A549 (cell line): ENCODE measurements at regions not wholly inside any gene's neighbourhood (a gene's known extent, or its start where the extent isn't known, plus 50 kb on each side); places are given as distances from the start of the nearest gene placed in this dataset.

Experiments used
- CEBPB ChIP-seq, 2 experiments: fragments of >200 bp in 1 of 2; sonication (Bioruptor Twin) in 1 of 2; formaldehyde crosslinking in 1 of 2; IDR thresholded peaks; 2 replicates each; pipeline ENCODE4 v1.6.1; 2012 to 2016
- CHD2 ChIP-seq: fragments of 150-350 bp; IDR thresholded peaks from 2 replicates; pipeline ENCODE4 v1.6.1; 2014; ENCODE audit warnings: low read length; ENCODE audit not compliant: partially characterized antibody
- EP300 ChIP-seq, 2 experiments: fragments of >200 bp; sonication (Bioruptor Twin); formaldehyde crosslinking; IDR thresholded peaks; 2 replicates in 1 of 2; 3 replicates in 1 of 2; pipeline ENCODE4 v1.6.1; 2016 to 2017
- HEYL ChIP-seq: fragments of 250-450 bp; sonication (Bioruptor Pico); IDR thresholded peaks from 2 replicates; pipeline ENCODE4 v1.8.0; 2021; ENCODE audit warnings: mild to moderate bottlenecking, moderate library complexity
- JUN ChIP-seq, 2 experiments: fragments of >200 bp; sonication (Bioruptor Twin); formaldehyde crosslinking; IDR thresholded peaks; 2 replicates in 1 of 2; 3 replicates in 1 of 2; pipeline ENCODE4 v1.6.1; 2016 to 2017
- POLR2A ChIP-seq: IDR thresholded peaks from 2 replicates; pipeline ENCODE4 v1.6.1; 2012; ENCODE audit warnings: mild to moderate bottlenecking, low read length
- RFX5 ChIP-seq: fragments of 450-650 bp; IDR thresholded peaks from 2 replicates; pipeline ENCODE4 v1.7.1; 2014; ENCODE audit warnings: antibody characterized with exemption, mild to moderate bottlenecking, moderate library complexity
- RNF2 ChIP-seq: fragments of 200-600 bp; sonication (generic); IDR thresholded peaks from 2 replicates; pipeline ENCODE4 v1.6.1; 2016; ENCODE audit warnings: low read depth, mild to moderate bottlenecking, antibody characterized with exemption, moderate library complexity, borderline replicate concordance
- SREBF2 ChIP-seq: fragments of 450-650 bp; IDR thresholded peaks from 2 replicates; pipeline ENCODE4 v1.6.1; 2014; ENCODE audit warnings: mild to moderate bottlenecking, moderate library complexity
- TP53 ChIP-seq: fragments of 250-450 bp; sonication (Bioruptor Pico); IDR thresholded peaks from 2 replicates; pipeline ENCODE4 v1.5.0; 2021; ENCODE audit warnings: mild to moderate bottlenecking, moderate library complexity
- TF ChIP-seq, protein P1 (sequence below): fragments of >200 bp; sonication (Bioruptor Twin); formaldehyde crosslinking; IDR thresholded peaks from 3 replicates; pipeline ENCODE4 v1.5.1; 2016
- TF ChIP-seq, protein P2 (sequence below): fragments of 450-650 bp; IDR thresholded peaks from 2 replicates; pipeline ENCODE4 v1.6.1; 2014; ENCODE audit warnings: antibody characterized with exemption
- TF ChIP-seq, protein P3 (sequence below): fragments of 200-600 bp; sonication (generic); IDR thresholded peaks from 2 replicates; pipeline ENCODE4 v1.6.1; 2016; ENCODE audit warnings: antibody characterized with exemption, mild to moderate bottlenecking, moderate library complexity
- TF ChIP-seq, protein P4 (sequence below): IDR thresholded peaks from 2 replicates; pipeline ENCODE4 v1.6.1; 2012

GRCh38 chr3:191884132-191884531, 423.2 kb downstream of the PYDC2 start:
- TF ChIP-seq, protein P1, sequence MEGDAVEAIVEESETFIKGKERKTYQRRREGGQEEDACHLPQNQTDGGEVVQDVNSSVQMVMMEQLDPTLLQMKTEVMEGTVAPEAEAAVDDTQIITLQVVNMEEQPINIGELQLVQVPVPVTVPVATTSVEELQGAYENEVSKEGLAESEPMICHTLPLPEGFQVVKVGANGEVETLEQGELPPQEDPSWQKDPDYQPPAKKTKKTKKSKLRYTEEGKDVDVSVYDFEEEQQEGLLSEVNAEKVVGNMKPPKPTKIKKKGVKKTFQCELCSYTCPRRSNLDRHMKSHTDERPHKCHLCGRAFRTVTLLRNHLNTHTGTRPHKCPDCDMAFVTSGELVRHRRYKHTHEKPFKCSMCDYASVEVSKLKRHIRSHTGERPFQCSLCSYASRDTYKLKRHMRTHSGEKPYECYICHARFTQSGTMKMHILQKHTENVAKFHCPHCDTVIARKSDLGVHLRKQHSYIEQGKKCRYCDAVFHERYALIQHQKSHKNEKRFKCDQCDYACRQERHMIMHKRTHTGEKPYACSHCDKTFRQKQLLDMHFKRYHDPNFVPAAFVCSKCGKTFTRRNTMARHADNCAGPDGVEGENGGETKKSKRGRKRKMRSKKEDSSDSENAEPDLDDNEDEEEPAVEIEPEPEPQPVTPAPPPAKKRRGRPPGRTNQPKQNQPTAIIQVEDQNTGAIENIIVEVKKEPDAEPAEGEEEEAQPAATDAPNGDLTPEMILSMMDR = no peak
- TF ChIP-seq POLR2A = no peak
- TF ChIP-seq EP300 (IDR thresholded peaks at IDR 0.05) = no peak
- TF ChIP-seq, protein P2, sequence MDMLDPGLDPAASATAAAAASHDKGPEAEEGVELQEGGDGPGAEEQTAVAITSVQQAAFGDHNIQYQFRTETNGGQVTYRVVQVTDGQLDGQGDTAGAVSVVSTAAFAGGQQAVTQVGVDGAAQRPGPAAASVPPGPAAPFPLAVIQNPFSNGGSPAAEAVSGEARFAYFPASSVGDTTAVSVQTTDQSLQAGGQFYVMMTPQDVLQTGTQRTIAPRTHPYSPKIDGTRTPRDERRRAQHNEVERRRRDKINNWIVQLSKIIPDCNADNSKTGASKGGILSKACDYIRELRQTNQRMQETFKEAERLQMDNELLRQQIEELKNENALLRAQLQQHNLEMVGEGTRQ = no peak
- TF ChIP-seq HEYL (CRISPR knock-in tag) = no peak
- TF ChIP-seq SREBF2 = no peak
- TF ChIP-seq RFX5 = no peak
- no peak for TF ChIP-seq RNF2
- no peak for TF ChIP-seq TP53 (CRISPR knock-in tag)
- TF ChIP-seq CEBPB (IDR thresholded peaks at IDR 0.05) = no peak
- TF ChIP-seq, protein P3, sequence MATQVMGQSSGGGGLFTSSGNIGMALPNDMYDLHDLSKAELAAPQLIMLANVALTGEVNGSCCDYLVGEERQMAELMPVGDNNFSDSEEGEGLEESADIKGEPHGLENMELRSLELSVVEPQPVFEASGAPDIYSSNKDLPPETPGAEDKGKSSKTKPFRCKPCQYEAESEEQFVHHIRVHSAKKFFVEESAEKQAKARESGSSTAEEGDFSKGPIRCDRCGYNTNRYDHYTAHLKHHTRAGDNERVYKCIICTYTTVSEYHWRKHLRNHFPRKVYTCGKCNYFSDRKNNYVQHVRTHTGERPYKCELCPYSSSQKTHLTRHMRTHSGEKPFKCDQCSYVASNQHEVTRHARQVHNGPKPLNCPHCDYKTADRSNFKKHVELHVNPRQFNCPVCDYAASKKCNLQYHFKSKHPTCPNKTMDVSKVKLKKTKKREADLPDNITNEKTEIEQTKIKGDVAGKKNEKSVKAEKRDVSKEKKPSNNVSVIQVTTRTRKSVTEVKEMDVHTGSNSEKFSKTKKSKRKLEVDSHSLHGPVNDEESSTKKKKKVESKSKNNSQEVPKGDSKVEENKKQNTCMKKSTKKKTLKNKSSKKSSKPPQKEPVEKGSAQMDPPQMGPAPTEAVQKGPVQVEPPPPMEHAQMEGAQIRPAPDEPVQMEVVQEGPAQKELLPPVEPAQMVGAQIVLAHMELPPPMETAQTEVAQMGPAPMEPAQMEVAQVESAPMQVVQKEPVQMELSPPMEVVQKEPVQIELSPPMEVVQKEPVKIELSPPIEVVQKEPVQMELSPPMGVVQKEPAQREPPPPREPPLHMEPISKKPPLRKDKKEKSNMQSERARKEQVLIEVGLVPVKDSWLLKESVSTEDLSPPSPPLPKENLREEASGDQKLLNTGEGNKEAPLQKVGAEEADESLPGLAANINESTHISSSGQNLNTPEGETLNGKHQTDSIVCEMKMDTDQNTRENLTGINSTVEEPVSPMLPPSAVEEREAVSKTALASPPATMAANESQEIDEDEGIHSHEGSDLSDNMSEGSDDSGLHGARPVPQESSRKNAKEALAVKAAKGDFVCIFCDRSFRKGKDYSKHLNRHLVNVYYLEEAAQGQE = no peak
- TF ChIP-seq JUN (IDR thresholded peaks at IDR 0.05) = no peak
- TF ChIP-seq, protein P4, sequence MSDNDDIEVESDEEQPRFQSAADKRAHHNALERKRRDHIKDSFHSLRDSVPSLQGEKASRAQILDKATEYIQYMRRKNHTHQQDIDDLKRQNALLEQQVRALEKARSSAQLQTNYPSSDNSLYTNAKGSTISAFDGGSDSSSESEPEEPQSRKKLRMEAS = no peak
- TF ChIP-seq CHD2 = no peak
